ENCODE measurements at regions not wholly inside any gene's neighbourhood (a gene's known extent, or its start where the extent isn't known, plus 50 kb on each side); places are given as distances from the start of the nearest gene placed in this dataset.

- no peak for FAIRE-seq
- WGBS, 2 donors, result 71 to 86% methylated on average over 5 of the region's 5 CpGs
- TF ChIP-seq, protein P1, sequence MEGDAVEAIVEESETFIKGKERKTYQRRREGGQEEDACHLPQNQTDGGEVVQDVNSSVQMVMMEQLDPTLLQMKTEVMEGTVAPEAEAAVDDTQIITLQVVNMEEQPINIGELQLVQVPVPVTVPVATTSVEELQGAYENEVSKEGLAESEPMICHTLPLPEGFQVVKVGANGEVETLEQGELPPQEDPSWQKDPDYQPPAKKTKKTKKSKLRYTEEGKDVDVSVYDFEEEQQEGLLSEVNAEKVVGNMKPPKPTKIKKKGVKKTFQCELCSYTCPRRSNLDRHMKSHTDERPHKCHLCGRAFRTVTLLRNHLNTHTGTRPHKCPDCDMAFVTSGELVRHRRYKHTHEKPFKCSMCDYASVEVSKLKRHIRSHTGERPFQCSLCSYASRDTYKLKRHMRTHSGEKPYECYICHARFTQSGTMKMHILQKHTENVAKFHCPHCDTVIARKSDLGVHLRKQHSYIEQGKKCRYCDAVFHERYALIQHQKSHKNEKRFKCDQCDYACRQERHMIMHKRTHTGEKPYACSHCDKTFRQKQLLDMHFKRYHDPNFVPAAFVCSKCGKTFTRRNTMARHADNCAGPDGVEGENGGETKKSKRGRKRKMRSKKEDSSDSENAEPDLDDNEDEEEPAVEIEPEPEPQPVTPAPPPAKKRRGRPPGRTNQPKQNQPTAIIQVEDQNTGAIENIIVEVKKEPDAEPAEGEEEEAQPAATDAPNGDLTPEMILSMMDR (IDR thresholded peaks at IDR 0.05), result no peak
- no peaks in the 10 kb centered on the region for H3K4me1 ChIP-seq
- no peaks in the 10 kb centered on the region for H3K36me3 ChIP-seq
- ATAC-seq, result no peak
- H3K4me3 ChIP-seq, result no peak overlapping the region
- no peak overlapping the region for H3K27ac ChIP-seq
- H3K27me3 ChIP-seq, result no peaks in the 10 kb centered on the region
- intact Hi-C loops (cut with DNase I), result no loop called here
- DNase-seq, result no peak
- H3K9me3 ChIP-seq, result no peaks in the 10 kb centered on the region
Measured at GRCh38 chr9:2320114-2320513, 301.5 kb upstream of the VLDLR start.

- TF ChIP-seq, protein P1 (IDR thresholded peaks at IDR 0.05), result no peak
- WGBS, 2 donors, result 89 to 97% methylated on average over 2 of the region's 2 CpGs
- no peak for DNase-seq
- H3K36me3 ChIP-seq, result no peaks in the 10 kb centered on the region
- intact Hi-C loops (cut with DNase I), result no loop called here
- FAIRE-seq, result no peak
- H3K4me3 ChIP-seq, result no peak overlapping the region
- no peak overlapping the region for H3K27ac ChIP-seq
- no peaks in the 10 kb centered on the region for H3K4me1 ChIP-seq
- no peaks in the 10 kb centered on the region for H3K9me3 ChIP-seq
- H3K27me3 ChIP-seq, result no peaks in the 10 kb centered on the region
- no peak for ATAC-seq
Measured at GRCh38 chr9:2320632-2321031, 301.0 kb upstream of the VLDLR start.

DNA sequence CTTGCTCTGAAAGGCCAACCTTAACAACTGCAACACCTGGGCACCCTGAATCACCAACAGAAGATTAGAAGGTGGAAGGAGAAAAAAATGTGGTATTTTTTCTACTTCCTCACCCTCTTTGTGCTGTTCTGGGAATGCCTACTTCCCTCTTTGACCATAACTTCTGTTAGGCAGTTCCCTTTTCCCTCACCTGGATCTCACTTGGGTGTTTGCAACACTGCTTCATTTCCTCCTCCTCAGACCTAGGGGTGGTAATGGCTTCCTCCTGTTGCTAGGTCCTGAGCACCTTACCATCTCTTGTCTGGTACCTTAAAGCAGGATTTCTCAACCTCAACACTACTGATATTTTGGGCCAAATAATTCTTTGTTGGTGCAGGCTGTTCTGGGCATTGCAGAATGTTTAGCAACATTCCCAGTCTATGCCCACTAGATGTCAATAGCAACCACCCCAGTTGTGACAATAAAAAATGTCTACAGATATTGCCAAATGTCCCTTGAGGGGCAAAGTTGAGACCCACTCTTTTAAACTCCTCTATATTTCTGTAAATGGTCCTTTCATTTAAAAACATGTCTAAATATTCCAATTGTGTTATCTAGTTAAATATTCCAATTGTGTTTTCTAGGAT, 300.0 kb upstream of the VLDLR start:
- no peak for FAIRE-seq
- no peak overlapping the region for H3K4me3 ChIP-seq
- no peaks in the 10 kb centered on the region for H3K4me1 ChIP-seq
- no peak for DNase-seq
- H3K9me3 ChIP-seq, result no peaks in the 10 kb centered on the region
- peak in 3 of 4 donors; percentile 62 to 68 (median 64) for ATAC-seq
- no peak overlapping the region for H3K27ac ChIP-seq
- TF ChIP-seq, protein P1 (IDR thresholded peaks at IDR 0.05), result no peak
- H3K27me3 ChIP-seq, result no peaks in the 10 kb centered on the region
- no peaks in the 10 kb centered on the region for H3K36me3 ChIP-seq
- intact Hi-C loops (cut with DNase I), result no loop called here

DNA sequence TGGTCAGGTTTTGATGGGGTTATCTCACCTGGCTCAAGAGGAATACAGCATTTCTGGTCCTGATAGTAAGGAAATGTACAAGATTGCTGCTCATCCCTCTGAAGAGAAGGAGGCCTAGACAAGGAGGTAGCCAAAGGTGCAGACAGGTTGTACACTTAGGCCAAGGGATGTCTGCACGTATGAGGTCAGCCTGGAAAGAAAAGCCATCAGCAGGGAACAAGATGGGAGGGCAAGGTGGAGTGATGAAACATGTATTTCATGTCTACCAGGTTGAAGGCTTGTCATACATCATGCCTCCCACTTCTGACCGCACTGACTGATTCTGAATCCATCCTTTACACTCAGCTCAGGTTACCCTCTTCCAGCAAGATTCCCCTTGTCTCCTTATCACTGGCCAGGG, 296.8 kb upstream of the VLDLR start:
- Histone ChIP-seq H3K27me3 (no peaks in the 10 kb centered on the region), H3K4me3 (no peak overlapping the region), H3K27ac (no peak overlapping the region), H3K4me1 (no peaks in the 10 kb centered on the region), H3K36me3 (no peaks in the 10 kb centered on the region), H3K9me3 (no peaks in the 10 kb centered on the region)
- 88 to 92% methylated on average over 2 of the region's 2 CpGs for WGBS, 2 donors
- intact Hi-C loops (cut with DNase I), result no loop called here
- TF ChIP-seq, protein P1 (IDR thresholded peaks at IDR 0.05), result no peak
- no peak for ATAC-seq
- FAIRE-seq, result no peak
- DNase-seq, result no peak

GRCh38 chr9:2332663-2333062, 288.9 kb upstream of the VLDLR start:
- Histone ChIP-seq H3K4me3 (no peak overlapping the region), H3K4me1 (no peaks in the 10 kb centered on the region), H3K27me3 (no peaks in the 10 kb centered on the region), H3K9me3 (no peaks in the 10 kb centered on the region), H3K36me3 (no peaks in the 10 kb centered on the region), H3K27ac (no peak overlapping the region)
- ATAC-seq (no peak), FAIRE-seq (no peak), DNase-seq (no peak)
- 71 to 83% methylated on average over 4 of the region's 4 CpGs for WGBS, 2 donors
- intact Hi-C loops (cut with DNase I), result no loop called here
- TF ChIP-seq, protein P1 (IDR thresholded peaks at IDR 0.05), result no peak

Measured in pancreas (tissue), 10 donors.